ENCODE measurements at regions not wholly inside any gene's neighbourhood (a gene's known extent, or its start where the extent isn't known, plus 50 kb on each side); places are given as distances from the start of the nearest gene placed in this dataset.

DNA sequence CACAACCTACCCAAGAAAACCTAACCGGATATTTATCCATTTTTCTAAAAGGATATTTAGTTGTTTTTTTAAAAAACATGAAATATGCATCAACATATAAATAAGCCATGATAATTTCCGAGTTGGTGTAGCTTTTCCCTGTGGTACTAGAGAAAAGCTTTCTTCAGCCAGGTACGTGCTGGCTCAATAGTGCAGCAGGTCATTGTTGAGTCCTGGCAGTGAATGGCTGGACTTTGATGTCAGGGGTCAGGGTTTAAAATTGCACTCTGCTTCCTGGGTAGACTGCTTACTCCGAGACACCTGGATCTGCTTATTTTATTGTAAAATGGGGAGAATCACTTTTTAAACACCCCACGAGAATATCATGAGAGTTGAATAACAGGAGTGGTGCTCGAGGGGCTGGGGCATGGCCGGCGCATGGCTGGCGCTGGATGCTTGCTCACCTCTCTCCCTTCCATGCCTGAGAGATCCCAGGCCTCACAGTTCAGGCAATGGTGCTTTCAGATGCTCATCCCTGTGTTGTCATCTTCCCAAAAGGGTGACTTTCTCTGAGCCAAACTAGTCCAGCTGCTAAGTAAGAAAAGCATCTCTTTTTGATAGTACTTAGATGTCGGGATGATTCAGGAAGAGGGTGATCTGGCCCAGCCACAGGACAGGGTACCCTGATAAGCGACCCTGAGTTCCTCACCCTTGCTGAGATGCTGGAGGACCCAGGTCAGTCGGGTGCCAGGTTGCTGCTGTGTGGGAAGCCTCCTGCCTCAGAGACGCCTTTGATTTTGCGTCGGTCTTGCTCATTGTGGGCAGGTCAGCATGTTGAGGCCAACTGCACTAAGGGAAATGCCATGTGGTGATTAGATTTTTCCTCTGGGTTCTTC, 269.1 kb upstream of the FOXQ1 start (continued):
- TF ChIP-seq, protein P1, sequence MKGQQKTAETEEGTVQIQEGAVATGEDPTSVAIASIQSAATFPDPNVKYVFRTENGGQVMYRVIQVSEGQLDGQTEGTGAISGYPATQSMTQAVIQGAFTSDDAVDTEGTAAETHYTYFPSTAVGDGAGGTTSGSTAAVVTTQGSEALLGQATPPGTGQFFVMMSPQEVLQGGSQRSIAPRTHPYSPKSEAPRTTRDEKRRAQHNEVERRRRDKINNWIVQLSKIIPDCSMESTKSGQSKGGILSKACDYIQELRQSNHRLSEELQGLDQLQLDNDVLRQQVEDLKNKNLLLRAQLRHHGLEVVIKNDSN (IDR thresholded peaks at IDR 0.05; ENCODE audit: borderline replicate concordance, low read depth) = no peak
- TF ChIP-seq FOSL2 (IDR thresholded peaks at IDR 0.05; ENCODE audit: borderline replicate concordance, low read depth) = no peak
- no peak for TF ChIP-seq TEAD4 (IDR thresholded peaks at IDR 0.05; ENCODE audit: borderline replicate concordance, insufficient read depth)

DNA sequence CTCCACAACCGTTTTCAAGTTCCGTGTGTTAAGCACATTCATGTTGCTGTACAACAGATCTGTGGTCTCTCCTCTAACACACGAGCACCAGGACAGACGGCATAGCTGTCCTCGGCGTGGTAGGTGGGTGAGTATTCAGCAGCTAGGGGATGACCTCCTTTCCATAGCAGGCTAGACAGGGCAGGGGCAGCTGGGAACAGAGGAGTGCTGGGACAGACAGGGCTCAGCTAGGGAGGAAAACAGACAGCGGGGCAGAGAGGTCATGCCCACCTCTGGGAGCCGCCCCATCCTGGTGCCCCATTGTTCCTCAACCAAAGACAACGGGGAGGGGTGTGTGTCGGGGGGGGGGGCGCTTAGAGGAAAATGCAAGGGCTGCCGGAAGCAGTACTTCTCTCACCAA, 271.5 kb upstream of the FOXQ1 start:
- Histone ChIP-seq H3K9me2 (no peaks in the 10 kb centered on the region), H3K9me3 (no peaks in the 10 kb centered on the region), H3K4me2 (no peak overlapping the region), H4K20me1 (ENCODE audit: insufficient read depth) (no peaks in the 10 kb centered on the region), H3K27me3 (ENCODE audit: insufficient read depth) (peaks cover 53% of the 10 kb centered on the region; the same call in 1 of the 2 replicates), H3K27ac (ENCODE audit: low read depth in 2 of 2, low read length in 1 of 2) (no peak overlapping the region), H3K4me1 (ENCODE audit: control insufficient read depth in 1 of 2, insufficient read depth in 2 of 2, low read depth in 1 of 2, low read length in 1 of 2) (no peaks in the 10 kb centered on the region), H3F3A (replicated peaks; ENCODE audit: insufficient read depth) (no peaks in the 10 kb centered on the region), H3K79me2 (ENCODE audit: insufficient read depth) (no peaks in the 10 kb centered on the region), H2AFZ (ENCODE audit: low read depth) (no peak overlapping the region), H3K36me3 (replicated peaks in 1 of 2; ENCODE audit: control insufficient read depth in 1 of 2, insufficient read depth in 2 of 2, low read length in 1 of 2) (no peaks in the 10 kb centered on the region), H3K9ac (no peak overlapping the region), H3K4me3 (ENCODE audit: low read depth in 2 of 2, low read length in 1 of 2) (no peak overlapping the region)
- no peak for DNase-seq
- ChIA-PET POLR2A (no interaction called here), CTCF (no interaction called here)
- under 1% methylated on average over 11 of the region's 12 CpGs for WGBS (ENCODE audit: low lambda C conversion rate)
- TF ChIP-seq SMC3 (IDR thresholded peaks at IDR 0.05; ENCODE audit: low read depth, low read length) = no peak
- TF ChIP-seq SIN3A (IDR thresholded peaks at IDR 0.05; ENCODE audit: borderline replicate concordance, low read depth, low read length) = no peak
- TF ChIP-seq CHD2 (IDR thresholded peaks at IDR 0.05; ENCODE audit: low read length, partially characterized antibody) = no peak
- TF ChIP-seq EZH2phosphoT487 (IDR thresholded peaks at IDR 0.05; ENCODE audit: borderline replicate concordance, low read depth) = no peak
- TF ChIP-seq, protein P2, sequence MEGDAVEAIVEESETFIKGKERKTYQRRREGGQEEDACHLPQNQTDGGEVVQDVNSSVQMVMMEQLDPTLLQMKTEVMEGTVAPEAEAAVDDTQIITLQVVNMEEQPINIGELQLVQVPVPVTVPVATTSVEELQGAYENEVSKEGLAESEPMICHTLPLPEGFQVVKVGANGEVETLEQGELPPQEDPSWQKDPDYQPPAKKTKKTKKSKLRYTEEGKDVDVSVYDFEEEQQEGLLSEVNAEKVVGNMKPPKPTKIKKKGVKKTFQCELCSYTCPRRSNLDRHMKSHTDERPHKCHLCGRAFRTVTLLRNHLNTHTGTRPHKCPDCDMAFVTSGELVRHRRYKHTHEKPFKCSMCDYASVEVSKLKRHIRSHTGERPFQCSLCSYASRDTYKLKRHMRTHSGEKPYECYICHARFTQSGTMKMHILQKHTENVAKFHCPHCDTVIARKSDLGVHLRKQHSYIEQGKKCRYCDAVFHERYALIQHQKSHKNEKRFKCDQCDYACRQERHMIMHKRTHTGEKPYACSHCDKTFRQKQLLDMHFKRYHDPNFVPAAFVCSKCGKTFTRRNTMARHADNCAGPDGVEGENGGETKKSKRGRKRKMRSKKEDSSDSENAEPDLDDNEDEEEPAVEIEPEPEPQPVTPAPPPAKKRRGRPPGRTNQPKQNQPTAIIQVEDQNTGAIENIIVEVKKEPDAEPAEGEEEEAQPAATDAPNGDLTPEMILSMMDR (IDR thresholded peaks at IDR 0.05) = no peak
- TF ChIP-seq JUND (IDR thresholded peaks at IDR 0.05) = no peak

DNA sequence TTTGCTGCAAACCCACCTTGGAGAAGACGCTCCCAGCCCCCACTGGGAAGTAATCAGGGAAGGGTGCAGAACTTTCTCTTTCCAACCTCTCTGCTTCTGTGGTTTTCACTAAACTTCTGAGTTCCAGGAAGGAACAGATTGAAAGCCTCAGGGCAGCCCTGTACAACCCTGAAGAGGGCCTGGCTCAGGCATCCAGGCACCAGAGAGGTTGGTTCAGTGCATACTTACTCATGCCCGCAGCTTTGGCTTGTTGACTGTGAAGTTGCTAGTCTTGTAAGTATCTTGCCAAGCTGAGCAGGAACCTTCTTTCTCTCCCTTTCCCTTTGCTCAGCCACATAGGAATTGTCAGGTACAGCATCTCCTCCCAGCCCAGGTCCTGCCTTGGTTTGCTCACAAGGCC, 272.2 kb upstream of the FOXQ1 start:
- Histone ChIP-seq H3K4me2 (no peak overlapping the region), H3K27ac (ENCODE audit: low read depth in 2 of 2, low read length in 1 of 2) (no peak overlapping the region), H3K79me2 (ENCODE audit: insufficient read depth) (no peaks in the 10 kb centered on the region), H3K9me3 (no peaks in the 10 kb centered on the region), H3K9me2 (no peaks in the 10 kb centered on the region), H4K20me1 (ENCODE audit: insufficient read depth) (no peaks in the 10 kb centered on the region), H3K4me1 (ENCODE audit: control insufficient read depth in 1 of 2, insufficient read depth in 2 of 2, low read depth in 1 of 2, low read length in 1 of 2) (no peaks in the 10 kb centered on the region), H3K36me3 (replicated peaks in 1 of 2; ENCODE audit: control insufficient read depth in 1 of 2, insufficient read depth in 2 of 2, low read length in 1 of 2) (no peaks in the 10 kb centered on the region), H2AFZ (ENCODE audit: low read depth) (no peak overlapping the region), H3K27me3 (ENCODE audit: insufficient read depth) (peaks cover 56% of the 10 kb centered on the region; the same call in 1 of the 2 replicates), H3K9ac (no peak overlapping the region), H3K4me3 (ENCODE audit: low read depth in 2 of 2, low read length in 1 of 2) (no peak overlapping the region), H3F3A (replicated peaks; ENCODE audit: insufficient read depth) (no peaks in the 10 kb centered on the region)
- WGBS (ENCODE audit: low lambda C conversion rate) = 4% methylated on average over 2 of the region's 2 CpGs
- CTCF ChIA-PET = no interaction called here
- no peak for DNase-seq
- POLR2A ChIA-PET = no interaction called here
- TF ChIP-seq JUND (IDR thresholded peaks at IDR 0.05) = no peak
- TF ChIP-seq FOSL2 (IDR thresholded peaks at IDR 0.05; ENCODE audit: borderline replicate concordance, low read depth) = no peak
- no peak for TF ChIP-seq MEF2A (IDR thresholded peaks at IDR 0.05; ENCODE audit: borderline replicate concordance, low read depth)
- no peak for TF ChIP-seq TAF1 (IDR thresholded peaks at IDR 0.05; ENCODE audit: borderline replicate concordance, low read depth, low read length)
- TF ChIP-seq, protein P3, sequence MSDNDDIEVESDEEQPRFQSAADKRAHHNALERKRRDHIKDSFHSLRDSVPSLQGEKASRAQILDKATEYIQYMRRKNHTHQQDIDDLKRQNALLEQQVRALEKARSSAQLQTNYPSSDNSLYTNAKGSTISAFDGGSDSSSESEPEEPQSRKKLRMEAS (IDR thresholded peaks at IDR 0.05; ENCODE audit: low read depth) = no peak
- TF ChIP-seq, protein P4, sequence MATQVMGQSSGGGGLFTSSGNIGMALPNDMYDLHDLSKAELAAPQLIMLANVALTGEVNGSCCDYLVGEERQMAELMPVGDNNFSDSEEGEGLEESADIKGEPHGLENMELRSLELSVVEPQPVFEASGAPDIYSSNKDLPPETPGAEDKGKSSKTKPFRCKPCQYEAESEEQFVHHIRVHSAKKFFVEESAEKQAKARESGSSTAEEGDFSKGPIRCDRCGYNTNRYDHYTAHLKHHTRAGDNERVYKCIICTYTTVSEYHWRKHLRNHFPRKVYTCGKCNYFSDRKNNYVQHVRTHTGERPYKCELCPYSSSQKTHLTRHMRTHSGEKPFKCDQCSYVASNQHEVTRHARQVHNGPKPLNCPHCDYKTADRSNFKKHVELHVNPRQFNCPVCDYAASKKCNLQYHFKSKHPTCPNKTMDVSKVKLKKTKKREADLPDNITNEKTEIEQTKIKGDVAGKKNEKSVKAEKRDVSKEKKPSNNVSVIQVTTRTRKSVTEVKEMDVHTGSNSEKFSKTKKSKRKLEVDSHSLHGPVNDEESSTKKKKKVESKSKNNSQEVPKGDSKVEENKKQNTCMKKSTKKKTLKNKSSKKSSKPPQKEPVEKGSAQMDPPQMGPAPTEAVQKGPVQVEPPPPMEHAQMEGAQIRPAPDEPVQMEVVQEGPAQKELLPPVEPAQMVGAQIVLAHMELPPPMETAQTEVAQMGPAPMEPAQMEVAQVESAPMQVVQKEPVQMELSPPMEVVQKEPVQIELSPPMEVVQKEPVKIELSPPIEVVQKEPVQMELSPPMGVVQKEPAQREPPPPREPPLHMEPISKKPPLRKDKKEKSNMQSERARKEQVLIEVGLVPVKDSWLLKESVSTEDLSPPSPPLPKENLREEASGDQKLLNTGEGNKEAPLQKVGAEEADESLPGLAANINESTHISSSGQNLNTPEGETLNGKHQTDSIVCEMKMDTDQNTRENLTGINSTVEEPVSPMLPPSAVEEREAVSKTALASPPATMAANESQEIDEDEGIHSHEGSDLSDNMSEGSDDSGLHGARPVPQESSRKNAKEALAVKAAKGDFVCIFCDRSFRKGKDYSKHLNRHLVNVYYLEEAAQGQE (IDR thresholded peaks at IDR 0.05; ENCODE audit: low read depth, low read length) = no peak
- no peak for TF ChIP-seq YY1 (IDR thresholded peaks at IDR 0.05; ENCODE audit: low read depth)
- no peak for TF ChIP-seq EZH2phosphoT487 (IDR thresholded peaks at IDR 0.05; ENCODE audit: borderline replicate concordance, low read depth)
- TF ChIP-seq, protein P5, sequence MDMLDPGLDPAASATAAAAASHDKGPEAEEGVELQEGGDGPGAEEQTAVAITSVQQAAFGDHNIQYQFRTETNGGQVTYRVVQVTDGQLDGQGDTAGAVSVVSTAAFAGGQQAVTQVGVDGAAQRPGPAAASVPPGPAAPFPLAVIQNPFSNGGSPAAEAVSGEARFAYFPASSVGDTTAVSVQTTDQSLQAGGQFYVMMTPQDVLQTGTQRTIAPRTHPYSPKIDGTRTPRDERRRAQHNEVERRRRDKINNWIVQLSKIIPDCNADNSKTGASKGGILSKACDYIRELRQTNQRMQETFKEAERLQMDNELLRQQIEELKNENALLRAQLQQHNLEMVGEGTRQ (IDR thresholded peaks at IDR 0.05; ENCODE audit: borderline replicate concordance, low read depth, low read length) = no peak
- TF ChIP-seq FOXJ3 (CRISPR knock-in tag; IDR thresholded peaks at IDR 0.05) = no peak
- no peak for TF ChIP-seq CHD2 (IDR thresholded peaks at IDR 0.05; ENCODE audit: low read length, partially characterized antibody)
- TF ChIP-seq TEAD4 (IDR thresholded peaks at IDR 0.05; ENCODE audit: borderline replicate concordance, insufficient read depth) = no peak

Data from SK-N-SH (cell line).